Lower leg skin (tissue), 3 donors: ENCODE measurements at regions not wholly inside any gene's neighbourhood (a gene's known extent, or its start where the extent isn't known, plus 50 kb on each side); places are given as distances from the start of the nearest gene placed in this dataset.

Source experiments
- CTCF ChIP-seq, 3 donors: fragments of 450-650 bp; IDR thresholded peaks; one replicate each; pipeline ENCODE4 v1.5.1; 2016; ENCODE audit warnings: antibody characterized with exemption in 3 of 3, mild to moderate bottlenecking in 3 of 3, moderate library complexity in 2 of 3
- POLR2A ChIP-seq, 2 donors: fragments of 450-650 bp; IDR thresholded peaks; one replicate each; pipeline ENCODE4 v1.6.1; 2016 to 2017; ENCODE audit warnings: antibody characterized with exemption in 2 of 2, mild to moderate bottlenecking in 1 of 2, moderate library complexity in 1 of 2

GRCh38 chr18:75116809-75117208 lies 92.1 kb downstream of the PTGR3 start:
- TF ChIP-seq CTCF (IDR thresholded peaks at IDR 0.05) (no peak), POLR2A (IDR thresholded peaks at IDR 0.05) (no peak)
